ENCODE measurements at regions not wholly inside any gene's neighbourhood (a gene's known extent, or its start where the extent isn't known, plus 50 kb on each side); places are given as distances from the start of the nearest gene placed in this dataset.
"Not testable (repeated sequence)": the region's sequence is repeated elsewhere in the genome, so short reads cannot be mapped to it uniquely, and the experiment has no call there.

DNA sequence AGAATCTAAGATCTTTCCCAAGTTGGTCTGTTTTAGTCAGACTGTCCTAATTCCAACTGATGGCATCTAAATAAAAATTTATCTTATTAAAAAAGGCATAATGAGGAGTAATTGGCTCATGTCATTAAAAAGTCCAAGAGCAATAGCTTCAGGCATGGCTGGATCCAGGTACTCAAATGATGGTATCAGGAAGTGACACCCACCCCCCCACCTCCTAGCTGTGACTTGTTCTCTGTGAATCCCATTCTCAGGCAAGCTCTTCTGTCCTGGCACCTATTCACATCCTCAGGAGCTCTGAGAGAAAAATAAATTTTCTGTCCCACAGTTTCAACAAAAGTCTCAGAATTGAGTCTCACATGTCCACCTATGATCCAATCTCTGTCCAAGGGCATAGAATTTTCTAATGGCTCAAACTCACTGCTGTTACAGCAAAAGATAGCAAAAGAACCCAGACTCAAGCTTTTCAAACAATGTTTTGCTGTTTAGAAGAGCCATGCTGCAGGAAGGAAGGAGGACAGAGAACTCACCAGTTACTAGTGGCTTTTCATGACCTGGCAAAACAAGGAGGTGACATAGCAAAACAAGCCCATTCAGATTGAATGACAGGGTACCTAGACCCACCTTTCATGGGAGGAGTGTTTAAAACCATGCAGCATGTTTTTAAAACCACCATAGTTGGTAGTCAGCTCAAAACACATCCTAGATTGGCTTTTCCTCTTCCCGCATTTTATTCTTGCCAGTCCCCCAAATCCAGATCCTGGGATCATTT is 496.1 kb downstream of the PREX1 start:
- Histone ChIP-seq H3K9me3 (no peaks in the 10 kb centered on the region), H3K36me3 (no peaks in the 10 kb centered on the region), H3K9ac (no peak overlapping the region), H3K4me3 (no peak overlapping the region), H3K27ac (no peak overlapping the region), H3K27me3 (no peaks in the 10 kb centered on the region), H3K4me2 (no peak overlapping the region), H3K4me1 (peaks cover 13% of the 10 kb centered on the region), H4K20me1 (no peaks in the 10 kb centered on the region)
- no peak for TF ChIP-seq Cebpa-rat (IDR thresholded peaks at IDR 0.05)

DNA sequence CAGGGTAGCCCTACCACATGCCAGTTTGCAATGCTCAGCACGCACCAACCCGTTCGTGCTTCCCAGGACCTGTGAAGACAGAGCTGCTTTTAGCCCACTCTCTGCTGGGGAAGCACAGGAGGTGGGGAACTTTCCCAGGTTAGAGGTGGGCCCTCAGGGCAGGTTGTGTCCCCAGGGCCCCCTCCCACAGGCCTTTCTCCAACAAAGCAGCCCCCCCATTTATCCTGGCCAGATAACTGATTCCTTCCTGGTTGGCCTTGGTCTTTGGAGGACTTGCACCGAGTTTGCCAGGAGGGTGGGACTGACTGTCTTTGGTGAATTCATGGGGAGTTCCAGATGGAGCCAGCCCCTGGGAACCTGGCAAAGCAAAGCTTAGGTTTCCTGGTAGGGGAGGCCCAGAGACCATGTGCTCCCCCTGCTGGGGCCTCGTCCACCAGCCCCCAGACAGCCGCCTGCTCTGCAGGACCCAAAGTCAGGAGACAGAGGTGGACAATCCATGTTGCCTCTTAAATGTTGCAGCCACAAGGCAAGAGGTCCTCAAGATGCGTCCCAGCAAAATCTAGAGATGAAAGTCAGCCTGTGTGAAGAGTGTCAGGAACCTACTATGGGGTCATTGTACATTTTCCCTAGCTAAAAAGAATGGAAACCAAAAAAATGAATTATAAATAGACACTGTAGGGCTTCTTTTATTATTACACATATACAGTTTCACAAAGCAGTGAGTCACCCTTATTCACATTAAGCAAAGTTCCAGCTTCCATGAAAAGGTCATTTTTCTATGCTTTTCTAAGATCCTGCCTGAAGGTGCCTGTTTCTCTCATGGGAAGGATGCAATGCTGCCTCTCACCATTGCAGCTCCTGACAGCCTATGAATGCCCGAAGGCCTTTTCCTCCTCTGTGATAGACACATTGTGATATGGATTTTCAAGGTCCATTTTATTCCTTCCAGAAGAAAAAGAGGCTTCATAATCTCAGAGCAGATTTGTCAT is 497.8 kb downstream of the PREX1 start:
- Histone ChIP-seq H3K36me3 (no peaks in the 10 kb centered on the region), H3K4me1 (peaks cover 13% of the 10 kb centered on the region), H3K4me2 (no peak overlapping the region), H4K20me1 (no peaks in the 10 kb centered on the region), H3K4me3 (no peak overlapping the region), H3K27me3 (no peaks in the 10 kb centered on the region), H3K27ac (no peak overlapping the region), H3K9ac (no peak overlapping the region), H3K9me3 (no peaks in the 10 kb centered on the region)
- no peak for TF ChIP-seq Cebpa-rat (IDR thresholded peaks at IDR 0.05)

DNA sequence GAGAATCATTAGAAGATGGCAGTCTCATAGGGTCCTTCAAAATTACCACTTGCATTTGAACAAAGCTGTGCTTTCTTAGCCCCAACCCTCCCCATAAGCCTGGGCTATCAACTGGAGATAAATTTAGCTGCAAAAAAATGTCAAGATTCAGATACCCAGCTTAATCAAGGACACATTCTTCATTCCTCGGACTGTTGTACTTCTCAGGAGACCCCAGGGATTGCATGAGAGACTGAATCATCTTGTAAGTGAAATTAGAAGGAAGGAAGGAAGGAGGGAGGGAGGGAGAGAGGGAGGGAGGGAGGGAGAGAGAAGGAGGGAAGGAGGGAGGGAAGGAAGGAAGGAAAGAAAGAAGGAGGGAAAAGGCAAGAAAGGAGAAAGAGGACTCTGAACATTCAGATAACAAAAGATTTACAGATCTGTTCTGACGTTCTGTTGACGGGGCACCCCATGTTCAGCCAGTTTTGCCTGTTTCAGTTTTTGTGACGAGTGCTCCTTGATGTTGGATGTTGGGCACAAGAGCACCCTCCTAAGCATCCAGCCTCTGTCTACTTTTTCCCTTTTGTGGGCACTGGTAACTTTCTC is 498.7 kb downstream of the PREX1 start:
- no peak overlapping the region for H3K27ac ChIP-seq
- H3K36me3 ChIP-seq = no peaks in the 10 kb centered on the region
- peak overlapping the region; percentile 17; the same call in 1 of the 2 replicates for H3K4me2 ChIP-seq
- H3K27me3 ChIP-seq = no peaks in the 10 kb centered on the region
- H3K9me3 ChIP-seq = no peaks in the 10 kb centered on the region
- H3K4me1 ChIP-seq = peaks cover 13% of the 10 kb centered on the region
- no peaks in the 10 kb centered on the region for H4K20me1 ChIP-seq
- no peak overlapping the region for H3K9ac ChIP-seq
- TF ChIP-seq Cebpa-rat (IDR thresholded peaks at IDR 0.05) = no peak
- H3K4me3 ChIP-seq = no peak overlapping the region

DNA sequence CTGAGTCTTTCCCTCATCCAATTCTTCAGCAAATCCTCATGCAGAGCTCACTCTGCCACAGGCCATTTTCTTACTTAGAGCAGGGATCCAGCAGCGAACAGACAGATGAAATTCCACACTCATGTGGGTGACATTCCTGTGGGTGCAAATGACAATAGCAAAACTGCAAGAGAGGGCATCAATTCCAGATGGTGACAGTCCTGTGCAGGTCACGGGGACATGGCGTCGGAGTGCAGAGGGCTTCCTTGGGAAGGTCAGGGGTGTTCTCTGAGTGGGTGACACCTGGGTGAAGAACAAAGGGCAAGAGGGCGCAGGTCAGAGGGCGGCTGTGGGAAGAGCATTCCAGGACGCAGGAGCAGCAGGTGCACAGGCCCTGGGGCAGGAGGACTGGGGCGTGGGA is 500.0 kb downstream of the PREX1 start:
- H3K36me3 ChIP-seq, H3K4me2 ChIP-seq, H4K20me1 ChIP-seq, H3K9me3 ChIP-seq, H3K9ac ChIP-seq, H3K27ac ChIP-seq, H3K4me3 ChIP-seq, H3K27me3 ChIP-seq: not testable (repeated sequence)
- peaks cover 13% of the 10 kb centered on the region for H3K4me1 ChIP-seq

DNA sequence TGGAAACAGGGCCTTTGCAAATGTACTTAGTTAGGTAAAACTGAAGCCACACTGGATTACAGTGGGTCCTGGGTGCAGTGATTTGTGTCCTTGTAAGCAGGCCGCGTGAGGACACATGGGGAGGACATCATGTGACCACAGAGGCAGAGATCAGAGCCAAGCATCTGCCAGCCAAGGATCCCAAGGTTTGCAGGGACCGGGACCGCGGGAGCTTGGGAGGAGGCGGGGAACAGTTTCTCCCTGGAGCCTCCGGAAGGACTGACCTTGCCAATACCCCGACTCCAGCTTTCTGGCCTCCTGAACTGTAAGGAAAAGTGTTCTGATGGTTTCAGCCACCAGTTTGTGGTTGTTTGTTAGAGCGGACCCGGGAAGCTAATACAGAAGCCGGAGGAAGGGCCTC is 500.9 kb downstream of the PREX1 start:
- no peak for TF ChIP-seq Cebpa-rat (IDR thresholded peaks at IDR 0.05)
- Histone ChIP-seq H3K4me1 (peaks cover 13% of the 10 kb centered on the region), H3K4me3 (no peak overlapping the region), H3K27me3 (no peaks in the 10 kb centered on the region), H3K27ac (no peak overlapping the region), H4K20me1 (no peaks in the 10 kb centered on the region), H3K9ac (no peak overlapping the region), H3K36me3 (no peaks in the 10 kb centered on the region), H3K9me3 (no peaks in the 10 kb centered on the region), H3K4me2 (no peak overlapping the region)

DNA sequence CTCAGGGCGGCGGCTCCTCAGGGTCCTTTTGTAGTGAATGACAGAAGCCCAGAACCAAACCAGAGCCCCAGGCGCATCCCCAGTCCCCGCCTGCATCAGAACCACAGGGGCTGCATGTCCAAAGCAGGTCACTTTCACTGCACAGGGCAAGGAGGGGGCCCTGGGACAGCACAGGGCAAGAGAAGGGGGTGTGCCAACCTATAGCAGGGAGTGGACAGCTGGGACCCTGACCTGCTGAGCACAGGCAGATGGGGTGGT is 501.4 kb downstream of the PREX1 start:
- no peaks in the 10 kb centered on the region for H3K27me3 ChIP-seq
- no peak overlapping the region for H3K4me2 ChIP-seq
- no peak for TF ChIP-seq Cebpa-rat (IDR thresholded peaks at IDR 0.05)
- H3K9me3 ChIP-seq = no peaks in the 10 kb centered on the region
- H3K4me1 ChIP-seq = peaks cover 13% of the 10 kb centered on the region
- H3K27ac ChIP-seq = no peak overlapping the region
- H3K9ac ChIP-seq = no peak overlapping the region
- no peaks in the 10 kb centered on the region for H4K20me1 ChIP-seq
- no peak overlapping the region for H3K4me3 ChIP-seq
- no peaks in the 10 kb centered on the region for H3K36me3 ChIP-seq

DNA sequence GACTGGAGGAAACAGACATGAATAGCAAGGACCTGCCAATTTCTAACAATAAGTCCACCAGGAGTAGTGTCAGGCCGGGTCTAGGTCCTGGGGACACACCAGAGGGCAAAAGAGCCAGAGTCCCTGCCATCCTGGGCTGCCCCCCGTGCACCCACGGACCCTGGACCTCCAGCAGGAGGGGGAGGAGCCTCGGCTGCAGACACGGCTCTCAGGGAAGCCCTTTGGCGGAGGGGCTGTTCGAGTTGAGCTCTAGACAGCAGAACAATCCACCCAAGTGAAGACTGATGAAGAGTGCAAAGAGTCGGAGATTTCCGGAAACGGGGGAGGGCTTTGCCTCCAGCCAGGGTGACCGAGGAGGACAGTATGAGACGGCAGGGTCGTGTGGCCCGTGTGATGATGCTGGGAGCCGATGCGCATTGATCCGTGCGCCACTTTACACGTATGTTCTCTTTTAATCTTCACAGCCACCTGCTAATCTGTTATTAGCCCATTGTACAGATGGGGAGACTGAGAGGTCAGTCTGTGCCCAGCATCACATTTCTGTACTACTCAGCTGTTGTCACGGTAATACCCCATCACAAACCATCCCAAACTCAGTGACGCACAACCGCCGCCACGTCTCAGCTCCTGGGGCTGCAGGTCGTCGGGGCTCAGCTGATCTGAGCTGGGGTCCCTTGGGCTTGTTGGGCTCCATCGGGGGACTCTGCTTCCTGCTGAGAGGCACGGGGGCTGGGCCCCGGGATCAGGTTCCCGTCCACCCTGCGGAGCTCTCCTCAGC is 502.0 kb downstream of the PREX1 start:
- Histone ChIP-seq H3K27ac (no peak overlapping the region), H3K9me3 (no peaks in the 10 kb centered on the region), H3K4me1 (peaks cover 13% of the 10 kb centered on the region), H4K20me1 (no peaks in the 10 kb centered on the region), H3K36me3 (no peaks in the 10 kb centered on the region), H3K4me2 (no peak overlapping the region), H3K27me3 (no peaks in the 10 kb centered on the region), H3K9ac (no peak overlapping the region), H3K4me3 (no peak overlapping the region)
- no peak for TF ChIP-seq Cebpa-rat (IDR thresholded peaks at IDR 0.05)

DNA sequence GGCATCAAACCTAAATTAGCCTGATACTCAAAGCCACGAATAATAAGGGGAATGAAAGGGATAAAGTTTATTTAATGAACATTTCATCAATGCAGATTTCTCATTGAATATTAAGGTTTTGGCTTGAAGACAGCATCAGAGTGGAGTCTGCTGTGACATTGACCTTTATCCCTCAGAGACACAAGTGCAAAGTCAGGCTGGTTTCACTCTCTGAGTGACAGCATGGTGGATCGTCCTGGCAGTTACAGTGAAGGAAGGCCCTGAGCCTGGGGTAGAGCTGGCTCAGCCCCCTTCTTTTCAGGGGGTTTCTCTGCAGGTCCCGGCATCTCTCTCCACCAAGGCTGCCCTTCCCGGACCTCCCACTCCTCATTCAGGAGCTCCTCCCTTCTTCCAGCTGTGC is 503.1 kb downstream of the PREX1 start:
- H3K4me2 ChIP-seq = no peak overlapping the region
- TF ChIP-seq Cebpa-rat (IDR thresholded peaks at IDR 0.05) = no peak
- no peaks in the 10 kb centered on the region for H3K9me3 ChIP-seq
- no peaks in the 10 kb centered on the region for H4K20me1 ChIP-seq
- H3K27ac ChIP-seq = no peak overlapping the region
- no peak overlapping the region for H3K4me3 ChIP-seq
- H3K9ac ChIP-seq = no peak overlapping the region
- peaks cover 11% of the 10 kb centered on the region for H3K4me1 ChIP-seq
- H3K36me3 ChIP-seq = no peaks in the 10 kb centered on the region
- no peaks in the 10 kb centered on the region for H3K27me3 ChIP-seq

DNA sequence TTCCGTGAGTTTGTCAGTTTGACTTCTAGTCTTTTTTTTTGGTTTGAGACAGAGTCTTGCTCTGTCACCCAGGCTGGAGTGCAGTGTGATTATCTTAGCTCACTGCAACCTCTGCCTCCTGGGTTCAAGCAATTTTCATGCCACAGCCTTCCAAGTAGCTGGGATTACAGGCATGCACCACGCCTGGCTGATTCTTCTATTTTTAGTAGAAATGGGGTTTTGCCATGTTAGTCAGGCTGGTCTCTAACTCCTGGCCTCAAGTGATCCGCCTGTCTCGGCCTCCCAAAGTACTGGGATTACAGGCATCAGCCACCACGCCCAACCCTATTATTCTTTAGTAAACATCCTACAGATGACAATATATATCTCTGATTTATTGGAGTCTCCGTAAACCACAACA is 506.5 kb downstream of the PREX1 start:
- Histone ChIP-seq H3K27ac (no peak overlapping the region), H3K36me3 (no peaks in the 10 kb centered on the region), H3K4me2 (no peak overlapping the region), H3K4me1 (no peaks in the 10 kb centered on the region), H3K9me3 (no peaks in the 10 kb centered on the region), H3K27me3 (no peaks in the 10 kb centered on the region), H3K4me3 (no peak overlapping the region), H3K9ac (no peak overlapping the region), H4K20me1 (no peaks in the 10 kb centered on the region)
- TF ChIP-seq Cebpa-rat (IDR thresholded peaks at IDR 0.05) = no peak

All from BLaER1 (cell line).